ENCODE measurements at regions not wholly inside any gene's neighbourhood (a gene's known extent, or its start where the extent isn't known, plus 50 kb on each side); places are given as distances from the start of the nearest gene placed in this dataset.

- Mint-ChIP-seq H3K4me3 (no peak overlapping the region), H3K27me3 (peaks cover 3% of the 10 kb centered on the region), H3K9me3 (peaks cover 8% of the 10 kb centered on the region), H3K36me3 (no peaks in the 10 kb centered on the region), H3K27ac (no peak overlapping the region), H3K4me1 (ENCODE audit: unreplicated experiment) (no peaks in the 10 kb centered on the region)
- DNase-seq (ENCODE audit: extremely low spot score, unreplicated experiment), result no peak
- TF ChIP-seq CTCF (conservative IDR thresholded peaks at IDR 0.05), result no peak
These were observed 615.8 kb downstream of the HTR1A start for GRCh38 chr5:63346451-63346850.

GRCh38 chr5:63341442-63341841 lies 620.8 kb downstream of the HTR1A start:
- Mint-ChIP-seq H3K27ac (no peak overlapping the region), H3K9me3 (peaks cover 5% of the 10 kb centered on the region), H3K4me1 (ENCODE audit: unreplicated experiment) (no peaks in the 10 kb centered on the region), H3K4me3 (no peak overlapping the region), H3K27me3 (peaks cover 3% of the 10 kb centered on the region), H3K36me3 (no peaks in the 10 kb centered on the region)
- DNase-seq (ENCODE audit: extremely low spot score, unreplicated experiment), result no peak
- no peak for TF ChIP-seq CTCF (conservative IDR thresholded peaks at IDR 0.05)

GRCh38 chr5:63323926-63324325 lies 638.3 kb downstream of the HTR1A start:
- no peak overlapping the region for H3K27ac Mint-ChIP-seq

GRCh38 chr5:63314551-63314950 lies 647.7 kb downstream of the HTR1A start:
- DNase-seq (ENCODE audit: extremely low spot score, unreplicated experiment), result no peak
- no peaks in the 10 kb centered on the region for H3K27me3 Mint-ChIP-seq
- no peak for TF ChIP-seq CTCF (conservative IDR thresholded peaks at IDR 0.05)
- H3K4me1 Mint-ChIP-seq (ENCODE audit: unreplicated experiment), result no peaks in the 10 kb centered on the region
- H3K9me3 Mint-ChIP-seq, result no peaks in the 10 kb centered on the region
- H3K27ac Mint-ChIP-seq, result no peak overlapping the region
- no peak overlapping the region for H3K4me3 Mint-ChIP-seq
- H3K36me3 Mint-ChIP-seq, result no peaks in the 10 kb centered on the region

More at GRCh38 chr5:63323926-63324325, 638.3 kb downstream of the HTR1A start:
- no peaks in the 10 kb centered on the region for H3K27me3 Mint-ChIP-seq
- H3K36me3 Mint-ChIP-seq, result no peaks in the 10 kb centered on the region
- TF ChIP-seq CTCF (conservative IDR thresholded peaks at IDR 0.05), result no peak
- H3K4me1 Mint-ChIP-seq (ENCODE audit: unreplicated experiment), result no peaks in the 10 kb centered on the region
- no peak for DNase-seq (ENCODE audit: extremely low spot score, unreplicated experiment)
- no peaks in the 10 kb centered on the region for H3K9me3 Mint-ChIP-seq
- no peak overlapping the region for H3K4me3 Mint-ChIP-seq

- H3K27ac Mint-ChIP-seq, result no peak overlapping the region
- no peak for DNase-seq (ENCODE audit: extremely low spot score, unreplicated experiment)
- H3K9me3 Mint-ChIP-seq, result no peaks in the 10 kb centered on the region
- TF ChIP-seq CTCF (conservative IDR thresholded peaks at IDR 0.05), result no peak
- H3K36me3 Mint-ChIP-seq, result no peaks in the 10 kb centered on the region
- H3K4me1 Mint-ChIP-seq (ENCODE audit: unreplicated experiment), result no peaks in the 10 kb centered on the region
- no peak overlapping the region for H3K4me3 Mint-ChIP-seq
- H3K27me3 Mint-ChIP-seq, result no peaks in the 10 kb centered on the region
These were observed 651.6 kb downstream of the HTR1A start for GRCh38 chr5:63310644-63311043.

- Mint-ChIP-seq H3K4me3 (no peak overlapping the region), H3K27me3 (no peaks in the 10 kb centered on the region), H3K27ac (no peak overlapping the region), H3K36me3 (no peaks in the 10 kb centered on the region), H3K4me1 (ENCODE audit: unreplicated experiment) (no peaks in the 10 kb centered on the region), H3K9me3 (no peaks in the 10 kb centered on the region)
- DNase-seq (ENCODE audit: extremely low spot score, unreplicated experiment), result no peak
- no peak for TF ChIP-seq CTCF (conservative IDR thresholded peaks at IDR 0.05)
These were observed 655.3 kb downstream of the HTR1A start for GRCh38 chr5:63306909-63307308.

All from type B pancreatic cell (in vitro differentiated cells).